ENCODE measurements at regions not wholly inside any gene's neighbourhood (a gene's known extent, or its start where the extent isn't known, plus 50 kb on each side); places are given as distances from the start of the nearest gene placed in this dataset.

GRCh38 chr4:178185517-178185916, 743.3 kb upstream of the AGA start:
- TF ChIP-seq, protein P1, sequence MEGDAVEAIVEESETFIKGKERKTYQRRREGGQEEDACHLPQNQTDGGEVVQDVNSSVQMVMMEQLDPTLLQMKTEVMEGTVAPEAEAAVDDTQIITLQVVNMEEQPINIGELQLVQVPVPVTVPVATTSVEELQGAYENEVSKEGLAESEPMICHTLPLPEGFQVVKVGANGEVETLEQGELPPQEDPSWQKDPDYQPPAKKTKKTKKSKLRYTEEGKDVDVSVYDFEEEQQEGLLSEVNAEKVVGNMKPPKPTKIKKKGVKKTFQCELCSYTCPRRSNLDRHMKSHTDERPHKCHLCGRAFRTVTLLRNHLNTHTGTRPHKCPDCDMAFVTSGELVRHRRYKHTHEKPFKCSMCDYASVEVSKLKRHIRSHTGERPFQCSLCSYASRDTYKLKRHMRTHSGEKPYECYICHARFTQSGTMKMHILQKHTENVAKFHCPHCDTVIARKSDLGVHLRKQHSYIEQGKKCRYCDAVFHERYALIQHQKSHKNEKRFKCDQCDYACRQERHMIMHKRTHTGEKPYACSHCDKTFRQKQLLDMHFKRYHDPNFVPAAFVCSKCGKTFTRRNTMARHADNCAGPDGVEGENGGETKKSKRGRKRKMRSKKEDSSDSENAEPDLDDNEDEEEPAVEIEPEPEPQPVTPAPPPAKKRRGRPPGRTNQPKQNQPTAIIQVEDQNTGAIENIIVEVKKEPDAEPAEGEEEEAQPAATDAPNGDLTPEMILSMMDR (IDR thresholded peaks at IDR 0.05; ENCODE audit: insufficient read depth, low read length): no peak
- H3K4me3 ChIP-seq (ENCODE audit: low read depth, low read length): no peak overlapping the region
- no peak for DNase-seq (ENCODE audit: low read depth)

GRCh38 chr4:178192611-178193010, 750.4 kb upstream of the AGA start:
- TF ChIP-seq, protein P1 (IDR thresholded peaks at IDR 0.05; ENCODE audit: insufficient read depth, low read length): no peak
- DNase-seq (ENCODE audit: low read depth): no peak
- H3K4me3 ChIP-seq (ENCODE audit: low read depth, low read length): no peak overlapping the region

DNA sequence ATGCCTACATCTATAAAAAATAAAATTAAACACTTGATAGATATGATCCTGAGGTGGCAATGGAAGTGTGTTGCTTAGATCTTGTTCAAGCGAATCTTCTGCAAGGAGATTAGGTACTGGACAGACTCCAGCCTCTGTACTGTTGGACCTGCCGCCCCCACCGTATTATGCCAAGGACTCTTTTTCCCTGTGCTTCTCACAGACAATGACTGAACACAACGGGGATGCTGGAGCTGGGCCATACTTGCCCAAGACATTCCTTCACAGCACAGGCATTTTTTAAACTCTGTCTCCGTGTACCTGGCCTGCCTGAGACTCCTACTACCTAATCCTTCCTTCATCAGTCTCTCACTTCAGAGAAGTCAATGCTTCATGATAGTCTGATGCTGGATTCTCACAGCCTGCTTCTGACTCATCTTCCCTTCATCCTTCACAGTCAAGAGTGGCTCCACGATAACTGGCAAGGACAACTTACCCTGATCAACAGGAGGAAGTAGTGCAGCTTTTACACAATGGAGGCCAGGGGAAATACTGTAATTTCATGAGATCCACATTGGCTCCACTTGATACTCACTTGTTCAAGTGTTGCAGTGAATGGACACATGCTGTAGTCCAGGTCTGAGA, 754.6 kb upstream of the AGA start:
- no peak overlapping the region for H3K4me3 ChIP-seq (ENCODE audit: low read depth, low read length)
- DNase-seq (ENCODE audit: low read depth): no peak
- TF ChIP-seq, protein P1 (IDR thresholded peaks at IDR 0.05; ENCODE audit: insufficient read depth, low read length): no peak

DNA sequence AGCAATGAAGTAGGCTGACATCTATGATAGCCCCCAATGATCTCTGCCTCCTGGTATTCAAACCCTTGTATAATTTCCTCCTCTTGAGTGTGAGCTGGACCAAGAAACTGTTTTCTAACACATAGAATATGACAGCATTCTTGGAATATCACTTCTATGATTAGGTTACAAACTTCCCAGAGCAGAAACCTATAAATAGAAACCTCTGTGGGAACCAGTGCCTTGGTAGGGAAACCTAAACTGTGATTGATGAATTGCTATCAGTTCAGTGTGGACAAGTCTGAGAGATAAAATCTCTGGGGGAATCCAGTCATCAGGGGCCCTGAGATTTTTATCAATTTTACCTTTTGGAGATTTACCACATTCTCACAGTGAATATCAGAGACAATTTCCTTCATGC, 756.5 kb upstream of the AGA start:
- H3K4me3 ChIP-seq (ENCODE audit: low read depth, low read length): no peak overlapping the region
- DNase-seq (ENCODE audit: low read depth): no peak
- TF ChIP-seq, protein P1 (IDR thresholded peaks at IDR 0.05; ENCODE audit: insufficient read depth, low read length): no peak

DNA sequence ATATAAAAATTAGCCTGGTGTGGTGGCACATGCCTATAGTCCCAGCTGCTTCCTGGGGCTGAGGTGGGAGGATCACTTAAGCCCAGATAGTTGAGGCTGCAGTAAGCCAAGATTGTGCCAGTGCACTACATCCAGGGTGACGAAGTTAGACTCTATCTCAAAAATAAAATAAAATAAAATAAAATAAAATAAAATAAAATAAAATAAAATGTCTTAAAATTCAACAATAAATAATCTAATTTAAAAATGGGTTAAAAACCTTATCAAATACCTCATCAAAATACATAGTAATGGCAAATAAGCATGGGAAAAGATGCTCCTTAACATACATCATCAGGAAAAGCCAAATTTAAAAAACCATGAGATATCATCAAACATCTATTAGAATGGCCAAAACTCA, 760.2 kb upstream of the AGA start:
- H3K4me3 ChIP-seq (ENCODE audit: low read depth, low read length): no peak overlapping the region
- DNase-seq (ENCODE audit: low read depth): no peak
- TF ChIP-seq, protein P1 (IDR thresholded peaks at IDR 0.05; ENCODE audit: insufficient read depth, low read length): no peak

DNA sequence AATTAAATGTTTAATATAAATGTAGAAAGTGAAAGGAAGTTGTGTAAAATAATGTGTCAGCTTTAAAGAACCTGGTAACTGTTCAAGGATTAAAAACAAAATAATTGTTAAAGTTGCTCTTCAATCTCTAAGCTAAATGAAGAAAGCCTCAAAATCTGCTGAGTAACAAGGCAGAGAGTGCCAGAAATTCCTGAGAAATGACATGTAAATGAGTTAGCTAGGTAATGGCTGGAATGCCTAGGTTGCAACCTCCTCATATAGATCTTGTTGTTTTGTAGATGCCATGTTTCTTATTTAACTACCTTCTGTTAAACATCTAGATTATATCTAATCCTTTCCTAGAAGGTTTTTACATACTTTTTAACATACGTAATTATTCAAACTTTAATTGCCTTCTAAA, 763.6 kb upstream of the AGA start:
- TF ChIP-seq, protein P1 (IDR thresholded peaks at IDR 0.05; ENCODE audit: insufficient read depth, low read length): no peak
- no peak overlapping the region for H3K4me3 ChIP-seq (ENCODE audit: low read depth, low read length)
- DNase-seq (ENCODE audit: low read depth): no peak

GRCh38 chr4:178215309-178215708, 773.1 kb upstream of the AGA start:
- H3K4me3 ChIP-seq (ENCODE audit: low read depth, low read length): no peak overlapping the region
- no peak for DNase-seq (ENCODE audit: low read depth)
- TF ChIP-seq, protein P1 (IDR thresholded peaks at IDR 0.05; ENCODE audit: insufficient read depth, low read length): no peak
